CD14-positive monocyte (primary cell): ENCODE measurements at regions not wholly inside any gene's neighbourhood (a gene's known extent, or its start where the extent isn't known, plus 50 kb on each side); places are given as distances from the start of the nearest gene placed in this dataset.

ENCODE experiments used
- DNase-seq, 3 donors: peaks; one replicate each; pipeline ENCODE4 v3.0.0-alpha.2; 2011 to 2022
- H2AFZ ChIP-seq: 2 replicates; pipeline ENCODE4 v1.6.0; 2012; ENCODE audit warnings: mild to moderate bottlenecking, low read depth, low read length, inconsistent platforms; ENCODE audit not compliant: insufficient read depth, poor library complexity, severe bottlenecking
- H3K27ac ChIP-seq, 2 donors: 1 replicate in 1 of 2; 2 replicates in 1 of 2; pipeline ENCODE4 v1.5.1; 2012 to 2013; ENCODE audit warnings: low read length in 2 of 2, control low read depth in 1 of 2, inconsistent platforms in 1 of 2, low read depth in 1 of 2, mild to moderate bottlenecking in 1 of 2
- H3K27me3 ChIP-seq, 2 donors: one replicate each; pipeline versions ENCODE4 v1.6.0 to v1.6.1; 2011 to 2013; ENCODE audit warnings: low read length in 2 of 2; ENCODE audit not compliant: control insufficient read depth in 2 of 2, insufficient read depth in 2 of 2
- H3K36me3 ChIP-seq, 2 donors: replicated peaks in 1 of 2; 1 replicate in 1 of 2; 2 replicates in 1 of 2; pipeline versions ENCODE4 v1.5.1 to v1.6.1; 2012 to 2013; ENCODE audit warnings: low read length in 2 of 2, control low read depth in 1 of 2, inconsistent platforms in 1 of 2, mild to moderate bottlenecking in 1 of 2; ENCODE audit not compliant: insufficient read depth in 2 of 2, control insufficient read depth in 1 of 2
- H3K4me1 ChIP-seq, 2 donors: 1 replicate in 1 of 2; 2 replicates in 1 of 2; pipeline versions ENCODE4 v1.5.1 to v1.6.1; 2012 to 2013; ENCODE audit warnings: low read length in 2 of 2, control low read depth in 1 of 2, inconsistent platforms in 1 of 2, mild to moderate bottlenecking in 1 of 2, moderate library complexity in 1 of 2; ENCODE audit not compliant: insufficient read depth in 2 of 2, control insufficient read depth in 1 of 2
- H3K4me2 ChIP-seq: replicated peaks from 2 replicates; pipeline ENCODE3; 2012; ENCODE audit warnings: low read length, moderate library complexity, mild to moderate bottlenecking; ENCODE audit not compliant: poor library complexity, severe bottlenecking; ENCODE audit errors: extremely low read depth
- H3K4me3 ChIP-seq, 3 experiments: fragments of 200-600 bp in 1 of 3; sonication (generic) in 1 of 3; replicated peaks in 1 of 3; 1 replicate in 2 of 3; 2 replicates in 1 of 3; pipeline ENCODE4 v1.5.1; 2011 to 2013; ENCODE audit warnings: low read length in 3 of 3, mild to moderate bottlenecking in 3 of 3, control low read depth in 2 of 3, low read depth in 2 of 3, inconsistent platforms in 1 of 3, moderate library complexity in 1 of 3
- H3K79me2 ChIP-seq: 2 replicates; pipeline ENCODE4 v1.6.0; 2012; ENCODE audit warnings: mild to moderate bottlenecking, control low read depth, inconsistent platforms, low read length, moderate library complexity; ENCODE audit not compliant: insufficient read depth
- H3K9ac ChIP-seq: 2 replicates; pipeline ENCODE4 v1.6.0; 2017; ENCODE audit warnings: low read length, mild to moderate bottlenecking; ENCODE audit not compliant: insufficient read depth, poor library complexity, severe bottlenecking
- H3K9me3 ChIP-seq, 2 donors: replicated peaks in 1 of 2; 1 replicate in 1 of 2; 2 replicates in 1 of 2; pipeline versions ENCODE4 v1.5.1 to v1.6.1; 2012 to 2013; ENCODE audit warnings: low read length in 2 of 2, control low read depth in 1 of 2; ENCODE audit not compliant: control insufficient read depth in 1 of 2, insufficient read depth in 1 of 2
- H4K20me1 ChIP-seq: 2 replicates; pipeline ENCODE4 v1.6.0; 2012; ENCODE audit warnings: mild to moderate bottlenecking, low read length, control low read depth, moderate library complexity; ENCODE audit not compliant: insufficient read depth
- H3K27ac Mint-ChIP-seq, 7 donors: one replicate each; pipeline ENCODE4 v1.8.0; 2020; ENCODE audit warnings: mild to moderate bottlenecking in 7 of 7, mixed read lengths in 7 of 7, moderate library complexity in 6 of 7, inconsistent platforms in 2 of 7
- H3K27me3 Mint-ChIP-seq, 3 donors: one replicate each; pipeline ENCODE4 v1.8.0; 2021 to 2022; ENCODE audit warnings: low read depth in 3 of 3, mild to moderate bottlenecking in 3 of 3, mixed read lengths in 3 of 3, moderate library complexity in 3 of 3, inconsistent platforms in 1 of 3
- H3K36me3 Mint-ChIP-seq, 2 donors: one replicate each; pipeline ENCODE4 v1.8.0; 2020; ENCODE audit warnings: mixed read lengths in 2 of 2, inconsistent platforms in 1 of 2, mild to moderate bottlenecking in 1 of 2
- H3K4me1 Mint-ChIP-seq: one replicate; pipeline ENCODE4 v1.8.0; 2020; ENCODE audit warnings: mild to moderate bottlenecking, mixed read lengths
- H3K4me3 Mint-ChIP-seq, 2 donors: one replicate each; pipeline ENCODE4 v1.8.0; 2020; ENCODE audit warnings: mild to moderate bottlenecking in 2 of 2, mixed read lengths in 2 of 2, moderate library complexity in 1 of 2
- H3K9me3 Mint-ChIP-seq, 7 donors: one replicate each; pipeline ENCODE4 v1.8.0; 2020 to 2022; ENCODE audit warnings: mixed read lengths in 7 of 7, mild to moderate bottlenecking in 6 of 7, moderate library complexity in 6 of 7, inconsistent platforms in 2 of 7
- CTCF ChIP-seq: fragments of 200-600 bp; IDR thresholded peaks from one replicate; pipeline ENCODE4 v1.8.0; 2022; ENCODE audit warnings: antibody characterized with exemption, mild to moderate bottlenecking
- WGBS: methylation state at CpG from one replicate; pipeline ENCODE4 v1.1.5; 2013; ENCODE audit warnings: missing lambda C conversion rate; ENCODE audit not compliant: insufficient coverage; 5-methylcytosine and 5-hydroxymethylcytosine counted together
- intact Hi-C, 2 donors: fragments of 100-400 bp; cut with micrococcal nuclease; formaldehyde crosslinking; loops; one replicate each; pipeline versions ENCODE4 v1.15.0 to v1.15.1; 2023

- no peak for TF ChIP-seq CTCF
- no peak overlapping the region for H3K9ac ChIP-seq
- no peaks in the 10 kb centered on the region for H3K27me3 ChIP-seq
- H3K9me3 ChIP-seq: peaks cover 0 to 8% of the 10 kb centered on the region in 2 donors
- Mint-ChIP-seq H3K9me3 (peaks cover 0 to 4% (median 1%) of the 10 kb centered on the region in 7 donors), H3K36me3 (no peaks in the 10 kb centered on the region), H3K27ac (no peak overlapping the region), H3K27me3 (peaks cover 0 to 6% (median 1%) of the 10 kb centered on the region in 3 donors), H3K4me3 (no peak overlapping the region), H3K4me1 (no peaks in the 10 kb centered on the region)
- H2AFZ ChIP-seq: no peak overlapping the region
- no peak for DNase-seq
- H3K4me2 ChIP-seq: no peak overlapping the region
- no peak overlapping the region for H3K27ac ChIP-seq
- H3K36me3 ChIP-seq: no peaks in the 10 kb centered on the region
- intact Hi-C loops: no loop called here
- H3K4me3 ChIP-seq: no peak overlapping the region
- H3K4me1 ChIP-seq: no peaks in the 10 kb centered on the region
- WGBS: no CpG with 5 or more reads among the region's 1 CpG
- no peaks in the 10 kb centered on the region for H3K79me2 ChIP-seq
- H4K20me1 ChIP-seq: no peaks in the 10 kb centered on the region
Measured at GRCh38 chr4:85125688-85126087, 159.2 kb upstream of the WDFY3 start.

- H3K36me3 Mint-ChIP-seq: no peaks in the 10 kb centered on the region
- Histone ChIP-seq H3K4me3 (no peak overlapping the region), H2AFZ (no peak overlapping the region), H3K79me2 (no peaks in the 10 kb centered on the region), H3K36me3 (no peaks in the 10 kb centered on the region), H3K9me3 (peaks cover 0 to 8% of the 10 kb centered on the region in 2 donors), H3K27me3 (no peaks in the 10 kb centered on the region), H3K27ac (no peak overlapping the region), H3K9ac (no peak overlapping the region), H3K4me2 (no peak overlapping the region), H4K20me1 (no peaks in the 10 kb centered on the region), H3K4me1 (no peaks in the 10 kb centered on the region)
- no peak for TF ChIP-seq CTCF
- 100% methylated on average over 4 of the region's 6 CpGs for WGBS
- no peak for DNase-seq
- H3K4me1 Mint-ChIP-seq: no peaks in the 10 kb centered on the region
- no peak overlapping the region for H3K4me3 Mint-ChIP-seq
- intact Hi-C loops: no loop called here
- H3K27me3 Mint-ChIP-seq: peaks cover 0 to 6% (median 3%) of the 10 kb centered on the region in 3 donors
- H3K27ac Mint-ChIP-seq: peak overlapping the region in 1 of 7 donors; percentile 36
- H3K9me3 Mint-ChIP-seq: peaks cover 0 to 4% (median 1%) of the 10 kb centered on the region in 7 donors
Measured at GRCh38 chr4:85126991-85127591, 160.6 kb upstream of the WDFY3 start.
